Stomach (tissue), 8 donors: ENCODE measurements at regions not wholly inside any gene's neighbourhood (a gene's known extent, or its start where the extent isn't known, plus 50 kb on each side); places are given as distances from the start of the nearest gene placed in this dataset.

Source experiments
- DNase-seq, 2 donors: peaks; one replicate each; pipeline versions ENCODE4 v3.0.0 to v3.0.0-alpha.2; 2013 to 2019
- H3K27ac ChIP-seq, 5 donors: fragments of 200-600 bp in 4 of 5; sonication (generic) in 4 of 5; one replicate each; pipeline ENCODE4 v1.5.1; 2013 to 2019; ENCODE audit warnings: mild to moderate bottlenecking in 1 of 5, moderate library complexity in 1 of 5
- H3K27me3 ChIP-seq, 3 donors: fragments of 200-600 bp; sonication (generic); one replicate each; pipeline ENCODE4 v1.5.1; 2017 to 2019; ENCODE audit warnings: mixed run types in 1 of 3
- H3K36me3 ChIP-seq, 4 donors: fragments of 200-600 bp; sonication (generic); 1 replicate in 3 of 4; 2 replicates in 1 of 4; pipeline ENCODE4 v1.5.1; 2016 to 2019
- H3K4me1 ChIP-seq, 4 donors: fragments of 200-600 bp; sonication (generic); one replicate each; pipeline ENCODE4 v1.5.1; 2016 to 2019
- H3K4me3 ChIP-seq, 4 donors: fragments of 200-600 bp; sonication (generic) in 3 of 4; one replicate each; pipeline ENCODE4 v1.5.1; 2016 to 2019; ENCODE audit warnings: mild to moderate bottlenecking in 1 of 4
- H3K9me3 ChIP-seq, 4 donors: fragments of 200-600 bp; sonication (generic); one replicate each; pipeline ENCODE4 v1.5.1; 2016 to 2019
- CTCF ChIP-seq, 7 experiments: fragments of 450-650 bp in 4 of 7; fragments of 200-600 bp in 3 of 7; sonication (generic) in 3 of 7; IDR thresholded peaks; one replicate each; pipeline ENCODE4 v1.5.1; 2016 to 2019; ENCODE audit warnings: antibody characterized with exemption in 7 of 7, control low read depth in 2 of 7, mild to moderate bottlenecking in 1 of 7
- EP300 ChIP-seq: sonication (generic); formaldehyde crosslinking; IDR thresholded peaks from one replicate; pipeline ENCODE4 v1.6.1; 2017; ENCODE audit warnings: antibody characterized with exemption
- POLR2A ChIP-seq, 4 donors: fragments of 450-650 bp; IDR thresholded peaks; one replicate each; pipeline ENCODE4 v1.6.1; 2016; ENCODE audit warnings: antibody characterized with exemption in 4 of 4, control low read depth in 2 of 4, mild to moderate bottlenecking in 1 of 4, moderate library complexity in 1 of 4
- POLR2AphosphoS5 ChIP-seq, 3 donors: sonication (generic); formaldehyde crosslinking; IDR thresholded peaks; one replicate each; pipeline ENCODE4 v1.6.1; 2016; ENCODE audit warnings: antibody characterized with exemption in 3 of 3
- WGBS, 5 donors: extraction: QIAGEN DNeasy Blood & Tissue Kit in 3 of 5; methylation state at CpG; one replicate each; pipeline versions ENCODE4 v1.1.5 to v1.1.7; 2013 to 2018; 5-methylcytosine and 5-hydroxymethylcytosine counted together
- intact Hi-C: fragments of 100-400 bp; cut with DNase I; formaldehyde crosslinking; loops from one replicate; pipeline ENCODE4 v1.15.1; 2023; ENCODE audit warnings: low total_unique reads
- donor health status: healthy with polysubstance abuse.
- donor health status: Bipolar disorder and iron deficiency.
- donor health status: healthy.

GRCh38 chr2:67337903-67338302 is 59.2 kb upstream of the ETAA1 start:
- intact Hi-C loops = no loop called here
- 73 to 86% (median 81%) methylated on average over 2 of the region's 2 CpGs for WGBS, 5 donors
- no peaks in the 10 kb centered on the region for H3K4me1 ChIP-seq
- no peaks in the 10 kb centered on the region for H3K27me3 ChIP-seq
- no peaks in the 10 kb centered on the region for H3K9me3 ChIP-seq
- no peaks in the 10 kb centered on the region for H3K36me3 ChIP-seq
- TF ChIP-seq POLR2AphosphoS5 (IDR thresholded peaks at IDR 0.05) (no peak), POLR2A (IDR thresholded peaks at IDR 0.05) (no peak), CTCF (IDR thresholded peaks at IDR 0.05) (no peak), EP300 (no peak)
- H3K27ac ChIP-seq = no peak overlapping the region
- H3K4me3 ChIP-seq = no peak overlapping the region
- DNase-seq = no peak

GRCh38 chr2:67338601-67339233 is 58.4 kb upstream of the ETAA1 start:
- Histone ChIP-seq H3K4me1 (no peaks in the 10 kb centered on the region), H3K36me3 (no peaks in the 10 kb centered on the region), H3K9me3 (no peaks in the 10 kb centered on the region), H3K27ac (no peak overlapping the region), H3K27me3 (no peaks in the 10 kb centered on the region), H3K4me3 (no peak overlapping the region)
- intact Hi-C loops = no loop called here
- no peak for TF ChIP-seq POLR2A (IDR thresholded peaks at IDR 0.05)
- TF ChIP-seq CTCF (IDR thresholded peaks at IDR 0.05) = no peak
- TF ChIP-seq POLR2AphosphoS5 (IDR thresholded peaks at IDR 0.05) = no peak
- TF ChIP-seq EP300 = no peak
- DNase-seq = no peak
- 82 to 87% (median 85%) methylated on average over 3 of the region's 3 CpGs for WGBS, 5 donors

- no peak for DNase-seq
- H3K36me3 ChIP-seq = no peaks in the 10 kb centered on the region
- H3K27ac ChIP-seq = no peak overlapping the region
- no peaks in the 10 kb centered on the region for H3K4me1 ChIP-seq
- TF ChIP-seq EP300 (no peak), CTCF (IDR thresholded peaks at IDR 0.05) (no peak), POLR2A (IDR thresholded peaks at IDR 0.05) (no peak), POLR2AphosphoS5 (IDR thresholded peaks at IDR 0.05) (no peak)
- H3K9me3 ChIP-seq = no peaks in the 10 kb centered on the region
- WGBS, 5 donors = 72 to 78% (median 75%) methylated on average over 4 of the region's 4 CpGs
- no peak overlapping the region for H3K4me3 ChIP-seq
- no peaks in the 10 kb centered on the region for H3K27me3 ChIP-seq
- intact Hi-C loops = no loop called here
These were observed 57.8 kb upstream of the ETAA1 start for GRCh38 chr2:67339234-67339885.

- Histone ChIP-seq H3K9me3 (no peaks in the 10 kb centered on the region), H3K36me3 (no peaks in the 10 kb centered on the region), H3K4me1 (no peaks in the 10 kb centered on the region), H3K27me3 (no peaks in the 10 kb centered on the region), H3K4me3 (no peak overlapping the region), H3K27ac (no peak overlapping the region)
- TF ChIP-seq EP300 (no peak), POLR2AphosphoS5 (IDR thresholded peaks at IDR 0.05) (no peak), POLR2A (IDR thresholded peaks at IDR 0.05) (no peak), CTCF (IDR thresholded peaks at IDR 0.05) (no peak)
- 54 to 71% (median 68%) methylated on average over 7 of the region's 7 CpGs for WGBS, 5 donors
- no peak for DNase-seq
- intact Hi-C loops = no loop called here
These were observed 56.8 kb upstream of the ETAA1 start for GRCh38 chr2:67340133-67341011.
